ENCODE measurements at regions not wholly inside any gene's neighbourhood (a gene's known extent, or its start where the extent isn't known, plus 50 kb on each side); places are given as distances from the start of the nearest gene placed in this dataset.

DNA sequence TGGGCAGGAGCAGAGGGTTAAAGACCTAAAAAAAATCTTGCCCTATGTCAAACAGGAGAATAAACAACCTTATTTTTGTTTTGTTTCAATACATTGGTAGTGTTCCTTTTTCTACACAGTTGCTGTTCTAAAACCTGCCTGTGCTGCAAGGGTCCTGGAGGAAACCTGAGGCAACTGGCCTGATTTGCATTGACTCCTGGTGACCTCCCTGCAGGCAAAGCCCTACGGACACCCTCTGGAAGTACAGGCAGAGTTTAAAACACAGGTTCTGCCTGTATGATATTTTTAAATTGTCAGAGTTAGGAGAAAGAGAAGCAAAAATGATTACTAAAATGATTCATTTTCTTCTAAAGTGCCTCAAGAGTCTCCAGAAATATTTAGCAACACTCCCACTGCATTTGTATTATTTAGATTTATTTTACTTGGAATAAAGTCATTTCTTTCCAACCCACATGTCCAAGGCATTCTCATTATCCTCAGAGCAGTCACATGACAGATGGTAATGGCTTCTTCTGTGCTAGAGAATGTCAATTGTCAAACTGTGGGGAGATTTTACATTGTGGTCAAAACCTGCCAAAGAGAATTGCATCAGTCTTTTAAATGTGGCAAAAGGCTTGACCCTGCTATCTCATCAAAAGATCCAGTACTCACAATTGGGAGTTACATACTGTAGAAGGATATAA is 559.6 kb downstream of the CETN3 start:
- no peaks in the 10 kb centered on the region for H3K4me1 ChIP-seq (ENCODE audit: insufficient read depth)
- H3K9me2 ChIP-seq (replicated peaks; ENCODE audit: insufficient read depth), result no peaks in the 10 kb centered on the region
- H3K79me2 ChIP-seq, result no peaks in the 10 kb centered on the region
- WGBS (ENCODE audit: low lambda C conversion rate, missing lambda C conversion rate), result 48% methylated on average over 1 of the region's 1 CpG
- no peak overlapping the region for H3K4me3 ChIP-seq
- no peaks in the 10 kb centered on the region for H3K36me3 ChIP-seq (replicated peaks; ENCODE audit: insufficient read depth, low read depth)
- H3K9me3 ChIP-seq (ENCODE audit: low read depth), result no peaks in the 10 kb centered on the region
- no peaks in the 10 kb centered on the region for H3K27me3 ChIP-seq
- no peaks in the 10 kb centered on the region for H4K20me1 ChIP-seq (ENCODE audit: insufficient read depth, poor library complexity, severe bottlenecking)
- no peak overlapping the region for H3K4me2 ChIP-seq
- H3K27ac ChIP-seq, result no peak overlapping the region
- no peak for TF ChIP-seq EZH2phosphoT487 (IDR thresholded peaks at IDR 0.05; ENCODE audit: low read depth, severe bottlenecking, unreplicated experiment)
- no peak for TF ChIP-seq EZH2 (IDR thresholded peaks at IDR 0.05; ENCODE audit: borderline replicate concordance)
- TF ChIP-seq, protein P1, sequence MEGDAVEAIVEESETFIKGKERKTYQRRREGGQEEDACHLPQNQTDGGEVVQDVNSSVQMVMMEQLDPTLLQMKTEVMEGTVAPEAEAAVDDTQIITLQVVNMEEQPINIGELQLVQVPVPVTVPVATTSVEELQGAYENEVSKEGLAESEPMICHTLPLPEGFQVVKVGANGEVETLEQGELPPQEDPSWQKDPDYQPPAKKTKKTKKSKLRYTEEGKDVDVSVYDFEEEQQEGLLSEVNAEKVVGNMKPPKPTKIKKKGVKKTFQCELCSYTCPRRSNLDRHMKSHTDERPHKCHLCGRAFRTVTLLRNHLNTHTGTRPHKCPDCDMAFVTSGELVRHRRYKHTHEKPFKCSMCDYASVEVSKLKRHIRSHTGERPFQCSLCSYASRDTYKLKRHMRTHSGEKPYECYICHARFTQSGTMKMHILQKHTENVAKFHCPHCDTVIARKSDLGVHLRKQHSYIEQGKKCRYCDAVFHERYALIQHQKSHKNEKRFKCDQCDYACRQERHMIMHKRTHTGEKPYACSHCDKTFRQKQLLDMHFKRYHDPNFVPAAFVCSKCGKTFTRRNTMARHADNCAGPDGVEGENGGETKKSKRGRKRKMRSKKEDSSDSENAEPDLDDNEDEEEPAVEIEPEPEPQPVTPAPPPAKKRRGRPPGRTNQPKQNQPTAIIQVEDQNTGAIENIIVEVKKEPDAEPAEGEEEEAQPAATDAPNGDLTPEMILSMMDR (IDR thresholded peaks at IDR 0.05; ENCODE audit: poor library complexity), result no peak
- DNase-seq (ENCODE audit: low spot score), result no peak
- no peak overlapping the region for H2AFZ ChIP-seq

DNA sequence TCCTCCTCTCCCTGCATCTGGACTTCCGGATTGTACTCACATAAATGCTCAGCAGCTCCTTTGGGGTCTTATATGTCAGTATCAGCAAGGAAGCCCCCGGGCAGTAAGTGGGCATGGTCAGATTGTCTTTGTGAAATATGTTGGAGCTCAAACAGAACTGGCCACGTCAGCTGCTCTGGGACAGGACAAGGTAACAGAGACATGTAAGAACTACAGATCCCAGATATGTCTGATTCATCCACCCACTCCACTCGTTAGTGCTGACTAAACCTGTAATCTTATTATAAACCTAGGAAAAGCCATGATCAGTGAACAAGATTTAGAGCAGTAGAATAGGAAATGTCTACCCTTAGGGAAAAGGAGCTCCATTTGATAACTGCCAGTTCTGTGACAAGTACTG is 561.8 kb downstream of the CETN3 start:
- Histone ChIP-seq H3K4me3 (no peak overlapping the region), H4K20me1 (ENCODE audit: insufficient read depth, poor library complexity, severe bottlenecking) (no peaks in the 10 kb centered on the region), H2AFZ (no peak overlapping the region), H3K27me3 (no peaks in the 10 kb centered on the region), H3K27ac (no peak overlapping the region), H3K9me3 (ENCODE audit: low read depth) (no peaks in the 10 kb centered on the region), H3K79me2 (no peaks in the 10 kb centered on the region), H3K36me3 (replicated peaks; ENCODE audit: insufficient read depth, low read depth) (no peaks in the 10 kb centered on the region), H3K4me2 (no peak overlapping the region), H3K4me1 (ENCODE audit: insufficient read depth) (no peaks in the 10 kb centered on the region), H3K9me2 (replicated peaks; ENCODE audit: insufficient read depth) (no peaks in the 10 kb centered on the region)
- 78% methylated on average over 4 of the region's 4 CpGs for WGBS (ENCODE audit: low lambda C conversion rate, missing lambda C conversion rate)
- no peak for DNase-seq (ENCODE audit: low spot score)
- TF ChIP-seq EZH2phosphoT487 (IDR thresholded peaks at IDR 0.05; ENCODE audit: low read depth, severe bottlenecking, unreplicated experiment) (no peak), EZH2 (IDR thresholded peaks at IDR 0.05; ENCODE audit: borderline replicate concordance) (no peak)
- TF ChIP-seq, protein P1 (IDR thresholded peaks at IDR 0.05; ENCODE audit: poor library complexity), result no peak

DNA sequence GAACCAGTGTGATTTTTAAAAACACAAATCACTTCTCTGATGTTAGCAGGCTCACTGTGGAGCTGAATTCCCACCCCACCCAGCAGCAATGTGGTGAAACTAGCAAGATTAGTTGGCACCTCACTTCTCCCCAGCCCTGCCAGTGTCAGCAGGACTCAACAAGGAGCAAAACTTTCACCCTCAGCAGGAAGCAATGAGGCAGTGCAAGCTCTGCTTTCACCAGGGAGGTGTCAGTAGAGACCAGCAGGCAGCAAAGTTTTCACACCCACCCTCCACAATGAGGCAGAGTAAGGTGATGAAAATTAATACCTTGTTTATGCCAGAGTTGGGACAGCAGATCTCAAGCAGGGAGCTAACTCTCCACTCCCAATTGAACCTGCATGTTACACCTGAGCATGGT is 565.0 kb downstream of the CETN3 start:
- Histone ChIP-seq H3K9me3 (ENCODE audit: low read depth) (no peaks in the 10 kb centered on the region), H3K27me3 (no peaks in the 10 kb centered on the region), H3K9me2 (replicated peaks; ENCODE audit: insufficient read depth) (no peaks in the 10 kb centered on the region), H4K20me1 (ENCODE audit: insufficient read depth, poor library complexity, severe bottlenecking) (no peaks in the 10 kb centered on the region), H3K4me3 (no peak overlapping the region), H3K79me2 (no peaks in the 10 kb centered on the region), H3K4me2 (no peak overlapping the region), H2AFZ (no peak overlapping the region), H3K36me3 (replicated peaks; ENCODE audit: insufficient read depth, low read depth) (no peaks in the 10 kb centered on the region), H3K4me1 (ENCODE audit: insufficient read depth) (no peaks in the 10 kb centered on the region), H3K27ac (no peak overlapping the region)
- no peak for DNase-seq (ENCODE audit: low spot score)
- TF ChIP-seq EZH2phosphoT487 (IDR thresholded peaks at IDR 0.05; ENCODE audit: low read depth, severe bottlenecking, unreplicated experiment) (no peak), EZH2 (IDR thresholded peaks at IDR 0.05; ENCODE audit: borderline replicate concordance) (no peak)
- TF ChIP-seq, protein P1 (IDR thresholded peaks at IDR 0.05; ENCODE audit: poor library complexity), result no peak
